ENCODE measurements at regions not wholly inside any gene's neighbourhood (a gene's known extent, or its start where the extent isn't known, plus 50 kb on each side); places are given as distances from the start of the nearest gene placed in this dataset.
"Not testable (repeated sequence)": the region's sequence is repeated elsewhere in the genome, so short reads cannot be mapped to it uniquely, and the experiment has no call there.

DNA sequence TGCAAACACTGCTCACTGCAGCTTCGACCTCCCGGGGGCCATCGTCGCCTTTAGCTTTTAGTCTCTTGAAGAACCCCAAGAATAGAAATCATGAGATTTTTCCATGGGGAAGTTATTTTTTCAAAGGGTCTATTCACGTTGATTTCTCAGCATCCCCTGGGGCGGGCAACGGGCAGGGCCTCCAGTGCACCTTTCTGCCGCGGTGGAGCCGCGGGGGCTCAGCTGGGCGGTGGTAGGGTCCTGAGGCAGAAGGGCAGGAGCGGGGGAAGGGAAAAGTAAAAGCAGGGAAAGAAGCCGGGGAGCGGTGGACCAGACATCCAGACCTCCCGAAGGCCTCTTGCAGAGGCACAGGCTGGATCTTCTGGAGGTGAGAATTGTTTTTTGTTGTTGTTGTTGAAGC lies 253.8 kb downstream of the FAM72C start:
- Histone ChIP-seq H3K9me3 (no peaks in the 10 kb centered on the region), H3K27me3 (peaks cover 51% of the 10 kb centered on the region), H3K36me3 (no peaks in the 10 kb centered on the region), H3K4me3 (no peak overlapping the region), H3K4me1 (no peaks in the 10 kb centered on the region), H3K27ac (no peak overlapping the region)
- intact Hi-C loops (cut with DNase I): no loop called here
- TF ChIP-seq, protein P1, sequence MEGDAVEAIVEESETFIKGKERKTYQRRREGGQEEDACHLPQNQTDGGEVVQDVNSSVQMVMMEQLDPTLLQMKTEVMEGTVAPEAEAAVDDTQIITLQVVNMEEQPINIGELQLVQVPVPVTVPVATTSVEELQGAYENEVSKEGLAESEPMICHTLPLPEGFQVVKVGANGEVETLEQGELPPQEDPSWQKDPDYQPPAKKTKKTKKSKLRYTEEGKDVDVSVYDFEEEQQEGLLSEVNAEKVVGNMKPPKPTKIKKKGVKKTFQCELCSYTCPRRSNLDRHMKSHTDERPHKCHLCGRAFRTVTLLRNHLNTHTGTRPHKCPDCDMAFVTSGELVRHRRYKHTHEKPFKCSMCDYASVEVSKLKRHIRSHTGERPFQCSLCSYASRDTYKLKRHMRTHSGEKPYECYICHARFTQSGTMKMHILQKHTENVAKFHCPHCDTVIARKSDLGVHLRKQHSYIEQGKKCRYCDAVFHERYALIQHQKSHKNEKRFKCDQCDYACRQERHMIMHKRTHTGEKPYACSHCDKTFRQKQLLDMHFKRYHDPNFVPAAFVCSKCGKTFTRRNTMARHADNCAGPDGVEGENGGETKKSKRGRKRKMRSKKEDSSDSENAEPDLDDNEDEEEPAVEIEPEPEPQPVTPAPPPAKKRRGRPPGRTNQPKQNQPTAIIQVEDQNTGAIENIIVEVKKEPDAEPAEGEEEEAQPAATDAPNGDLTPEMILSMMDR (IDR thresholded peaks at IDR 0.05): no peak
- no peak for DNase-seq
- no peak for ATAC-seq

DNA sequence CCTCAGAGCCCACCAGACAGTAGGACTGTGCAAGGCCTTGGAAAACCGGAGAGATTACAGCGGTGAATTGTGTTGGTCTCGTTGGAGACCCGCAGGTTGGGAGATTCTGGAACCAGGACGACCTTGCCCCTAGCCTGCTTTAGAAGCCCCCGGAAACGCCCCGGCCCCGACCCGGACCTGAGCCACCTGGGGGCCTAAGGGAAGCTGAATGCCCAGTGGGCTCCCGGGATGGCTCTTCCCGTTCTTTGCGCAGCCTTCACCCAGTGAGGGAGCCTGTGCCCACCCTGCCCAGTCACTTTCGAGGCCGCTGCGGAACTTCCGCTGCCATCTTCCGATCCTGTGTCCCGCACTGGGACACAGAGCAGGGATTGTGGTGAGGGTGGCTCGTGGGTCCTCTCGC lies 254.4 kb downstream of the FAM72C start:
- no peak for DNase-seq
- ATAC-seq: no peak
- intact Hi-C loops (cut with DNase I): no loop called here

DNA sequence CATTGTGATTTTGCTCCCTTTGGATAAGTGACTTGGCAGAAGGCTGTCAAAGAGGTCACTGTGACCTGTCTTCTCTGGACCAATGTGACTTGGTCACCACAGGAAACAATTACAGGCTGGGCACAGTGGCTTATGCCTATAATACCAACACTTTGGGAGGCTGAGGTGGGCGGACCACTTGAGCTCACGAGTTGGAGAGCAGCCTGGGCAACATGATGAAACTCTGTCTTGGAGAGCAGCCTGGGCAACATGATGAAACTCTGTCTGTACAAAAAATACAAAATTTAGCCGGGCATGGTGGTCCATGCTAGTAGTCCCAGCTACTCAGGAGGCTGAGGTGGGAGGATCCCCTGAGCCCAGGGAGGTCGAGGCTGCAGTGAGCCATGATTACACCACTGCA lies 256.9 kb downstream of the FAM72C start:
- H3K27ac ChIP-seq; H3K36me3 ChIP-seq; ATAC-seq; H3K4me1 ChIP-seq; intact Hi-C loops (cut with DNase I); DNase-seq; H3K9me3 ChIP-seq; H3K4me3 ChIP-seq: not testable (repeated sequence)
- H3K27me3 ChIP-seq: peaks cover 44% of the 10 kb centered on the region

More for the DNA sequence above, 254.4 kb downstream of the FAM72C start:
- H3K4me1 ChIP-seq: no peaks in the 10 kb centered on the region
- H3K4me3 ChIP-seq: no peak overlapping the region
- TF ChIP-seq, protein P1 (IDR thresholded peaks at IDR 0.05): no peak
- no peaks in the 10 kb centered on the region for H3K36me3 ChIP-seq
- peaks cover 55% of the 10 kb centered on the region for H3K27me3 ChIP-seq
- H3K27ac ChIP-seq: no peak overlapping the region
- no peaks in the 10 kb centered on the region for H3K9me3 ChIP-seq

DNA sequence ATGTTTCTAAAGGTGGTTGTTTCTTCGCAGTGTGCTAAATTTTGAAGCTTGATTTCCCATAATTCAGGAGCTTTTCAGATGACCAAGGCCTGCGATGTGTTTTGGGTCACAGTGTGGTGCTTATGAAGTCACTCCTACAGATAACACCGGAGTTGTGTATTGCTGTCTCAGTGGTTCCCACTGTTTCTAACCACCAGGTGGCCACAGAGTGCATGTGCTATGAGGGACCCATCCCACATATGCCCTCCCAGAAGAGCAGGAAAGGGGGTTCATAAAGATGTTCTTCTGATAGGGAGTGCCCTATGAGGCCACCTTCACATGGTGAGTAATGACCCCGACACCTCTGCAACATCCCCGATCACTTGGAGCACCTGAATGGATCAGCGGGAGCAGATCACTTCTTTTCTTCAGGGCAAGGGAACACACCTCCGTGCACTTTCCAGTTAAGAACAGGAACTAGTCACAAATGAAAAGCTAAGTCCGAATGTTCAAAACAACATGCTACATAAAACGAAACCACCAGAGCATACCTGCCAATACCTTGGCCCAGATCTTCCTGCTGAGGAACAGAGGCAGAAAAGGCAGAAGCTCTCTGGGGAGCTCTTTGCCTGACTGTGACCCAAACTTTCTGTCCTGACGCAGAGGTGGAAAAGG lies 262.1 kb downstream of the FAM72C start:
- ATAC-seq: peak; percentile 67
- H3K4me1 ChIP-seq; H3K36me3 ChIP-seq; H3K4me3 ChIP-seq; DNase-seq; H3K27ac ChIP-seq; H3K9me3 ChIP-seq; intact Hi-C loops (cut with DNase I): not testable (repeated sequence)
- TF ChIP-seq, protein P1 (IDR thresholded peaks at IDR 0.05): peak; percentile 48
- peaks cover 35% of the 10 kb centered on the region for H3K27me3 ChIP-seq

DNA sequence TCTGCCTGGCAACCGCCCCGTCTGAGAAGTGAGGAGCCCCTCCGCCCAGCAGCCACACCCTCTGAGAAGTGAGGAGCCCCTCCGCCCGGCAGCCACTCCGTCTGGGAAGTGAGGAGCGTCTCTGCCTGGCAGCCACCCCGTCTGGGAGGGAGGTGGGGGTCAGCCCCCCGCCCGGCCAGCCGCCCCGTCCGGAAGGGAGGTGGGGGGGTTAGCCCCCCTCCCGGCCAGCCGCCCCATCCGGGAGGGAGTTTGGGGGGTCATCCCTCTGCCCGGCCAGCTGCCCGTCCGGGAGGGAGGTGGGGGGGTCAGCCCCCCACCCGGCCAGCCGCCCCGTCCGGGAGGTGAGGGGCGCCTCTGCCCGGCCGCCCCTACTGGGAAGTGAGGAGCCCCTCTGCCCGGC lies 269.0 kb downstream of the FAM72C start:
- ATAC-seq; H3K27ac ChIP-seq; H3K4me1 ChIP-seq; H3K9me3 ChIP-seq; intact Hi-C loops (cut with DNase I); H3K36me3 ChIP-seq; DNase-seq; H3K4me3 ChIP-seq: not testable (repeated sequence)
- H3K27me3 ChIP-seq: peaks cover 33% of the 10 kb centered on the region

DNA sequence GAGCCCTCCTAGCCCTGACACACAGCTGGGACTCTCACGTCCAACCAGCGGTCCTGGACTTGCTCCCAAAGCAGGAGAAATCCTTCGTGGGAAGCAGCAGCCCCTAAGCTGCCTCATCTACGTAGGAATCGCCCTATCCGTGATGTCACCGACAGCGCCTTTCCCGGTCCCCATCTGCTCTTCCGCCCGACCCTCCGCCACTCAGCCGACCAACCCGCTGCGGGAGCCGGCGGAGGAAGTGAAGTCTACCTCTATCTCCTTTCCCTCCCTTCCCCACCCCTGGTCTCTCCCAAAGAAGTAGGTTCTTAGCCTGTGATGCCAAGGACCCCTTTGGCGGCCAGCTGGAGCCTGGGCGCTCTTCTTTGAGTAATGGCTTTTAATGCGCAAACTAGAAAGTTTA lies 272.1 kb downstream of the FAM72C start:
- H3K36me3 ChIP-seq: no peaks in the 10 kb centered on the region
- no peaks in the 10 kb centered on the region for H3K4me1 ChIP-seq
- intact Hi-C loops (cut with DNase I): no loop called here
- H3K27me3 ChIP-seq: peaks cover 58% of the 10 kb centered on the region
- no peak for DNase-seq
- no peaks in the 10 kb centered on the region for H3K9me3 ChIP-seq
- ATAC-seq: no peak
- no peak overlapping the region for H3K27ac ChIP-seq
- peak overlapping the region; percentile 4 for H3K4me3 ChIP-seq
- TF ChIP-seq, protein P1 (IDR thresholded peaks at IDR 0.05): no peak

DNA sequence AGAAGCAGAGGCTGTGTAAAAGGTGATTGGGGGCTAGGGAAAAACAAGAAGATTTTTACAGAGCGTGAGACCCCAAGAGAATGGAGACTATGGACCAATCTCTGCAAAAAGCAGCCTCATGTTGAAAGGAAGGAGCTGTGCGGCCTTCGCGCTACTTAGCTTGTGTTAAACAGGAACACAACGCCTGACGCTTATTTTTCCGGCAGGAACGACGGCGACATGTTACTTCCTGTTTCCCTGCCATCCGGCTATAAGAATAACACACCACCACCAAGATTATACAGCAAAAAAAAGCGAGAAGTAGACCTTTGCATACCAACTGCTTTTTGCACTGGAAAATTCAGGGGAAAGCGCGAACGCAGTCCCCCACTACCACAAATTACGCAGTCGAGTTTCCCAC lies 272.7 kb downstream of the FAM72C start:
- DNase-seq (no peak), ATAC-seq (peak; percentile 53)
- intact Hi-C loops (cut with DNase I): no loop called here
- TF ChIP-seq, protein P1 (IDR thresholded peaks at IDR 0.05): no peak
- H3K27me3 ChIP-seq: peaks cover 64% of the 10 kb centered on the region
- peak overlapping the region; percentile 4 for H3K4me3 ChIP-seq
- H3K36me3 ChIP-seq: no peaks in the 10 kb centered on the region
- no peaks in the 10 kb centered on the region for H3K9me3 ChIP-seq
- no peak overlapping the region for H3K27ac ChIP-seq
- H3K4me1 ChIP-seq: no peaks in the 10 kb centered on the region

Measured in upper lobe of right lung (tissue), 1 donor.